SK-N-SH (cell line): ENCODE measurements at regions not wholly inside any gene's neighbourhood (a gene's known extent, or its start where the extent isn't known, plus 50 kb on each side); places are given as distances from the start of the nearest gene placed in this dataset.

Source experiments
- CTCF ChIA-PET: fragments of 300-600, 350-600 bp; formaldehyde crosslinking; extraction: SDS; loops from one replicate; lab custom pipeline; 2021; lab: Yijun Ruan, JAX
- POLR2A ChIA-PET: fragments of 350-600 bp; sonication (Branson Sonifier 250); formaldehyde crosslinking; extraction: SDS; loops from one replicate; lab custom pipeline; 2020; ENCODE audit warnings: antibody characterized with exemption, inconsistent platforms; lab: Yijun Ruan, JAX
- DNase-seq: peaks from one replicate; pipeline ENCODE4 v3.0.0; 2012
- H2AFZ ChIP-seq: fragments of 200-600 bp; sonication (generic); 2 replicates; pipeline ENCODE4 v1.8.1; 2016; ENCODE audit warnings: antibody characterized with exemption, mild to moderate bottlenecking, low read depth
- H3F3A ChIP-seq: fragments of 200-600 bp; sonication (generic); replicated peaks from 2 replicates; pipeline ENCODE3; 2016; ENCODE audit warnings: antibody characterized with exemption, mild to moderate bottlenecking; ENCODE audit not compliant: insufficient read depth
- H3K27ac ChIP-seq, 2 experiments: fragments of 200-500 bp in 1 of 2; fragments of 200-600 bp in 1 of 2; sonication (Bioruptor generic) in 1 of 2; sonication (generic), shearing (Covaris generic) in 1 of 2; 2 replicates each; pipeline versions ENCODE4 v1.5.1 to v1.6.1; 2014 to 2016; ENCODE audit warnings: low read depth in 2 of 2, inconsistent platforms in 1 of 2, low read length in 1 of 2, mild to moderate bottlenecking in 1 of 2, mixed read lengths in 1 of 2
- H3K27me3 ChIP-seq: fragments of 200-600 bp; sonication (generic), shearing (Covaris generic); 2 replicates; pipeline ENCODE4 v1.6.1; 2016; ENCODE audit warnings: mixed run types; ENCODE audit not compliant: insufficient read depth
- H3K36me3 ChIP-seq, 2 experiments: fragments of 200-500 bp in 1 of 2; fragments of 200-600 bp in 1 of 2; sonication (Bioruptor generic) in 1 of 2; sonication (generic) in 1 of 2; replicated peaks in 1 of 2; 2 replicates each; pipeline versions ENCODE3 to v1.5.1; 2014 to 2016; ENCODE audit warnings: low read length in 1 of 2, mild to moderate bottlenecking in 1 of 2; ENCODE audit not compliant: insufficient read depth in 2 of 2, control insufficient read depth in 1 of 2
- H3K4me1 ChIP-seq, 2 experiments: fragments of 200-500 bp in 1 of 2; fragments of 200-600 bp in 1 of 2; sonication (Bioruptor generic) in 1 of 2; sonication (generic), shearing (Covaris generic) in 1 of 2; 2 replicates each; pipeline versions ENCODE4 v1.5.1 to v1.6.1; 2014 to 2016; ENCODE audit warnings: low read depth in 1 of 2, low read length in 1 of 2, mixed run types in 1 of 2; ENCODE audit not compliant: insufficient read depth in 2 of 2, control insufficient read depth in 1 of 2
- H3K4me2 ChIP-seq: fragments of 200-600 bp; sonication (generic), shearing (Covaris generic); 2 replicates; pipeline ENCODE4 v1.6.1; 2017; ENCODE audit warnings: mixed run types
- H3K4me3 ChIP-seq, 2 experiments: fragments of 200-500 bp in 1 of 2; fragments of 200-600 bp in 1 of 2; sonication (Bioruptor generic) in 1 of 2; sonication (generic), shearing (Covaris generic) in 1 of 2; 2 replicates each; pipeline versions ENCODE4 v1.5.1 to v1.8.1; 2014 to 2016; ENCODE audit warnings: low read depth in 2 of 2, inconsistent platforms in 1 of 2, low read length in 1 of 2, mild to moderate bottlenecking in 1 of 2, mixed read lengths in 1 of 2, moderate library complexity in 1 of 2
- H3K79me2 ChIP-seq: fragments of 200-600 bp; sonication (generic); 2 replicates; pipeline ENCODE4 v1.8.1; 2017; ENCODE audit warnings: mild to moderate bottlenecking; ENCODE audit not compliant: insufficient read depth
- H3K9ac ChIP-seq: fragments of 200-600 bp; sonication (generic); 2 replicates; pipeline ENCODE4 v1.6.1; 2017; ENCODE audit warnings: mixed run types
- H3K9me2 ChIP-seq: fragments of 200-600 bp; sonication (generic); 2 replicates; pipeline ENCODE4 v1.6.1; 2017; ENCODE audit warnings: mixed run types
- H3K9me3 ChIP-seq: fragments of 200-600 bp; sonication (generic); 2 replicates; pipeline ENCODE4 v1.6.1; 2017; ENCODE audit warnings: mixed run types, mild to moderate bottlenecking, moderate library complexity
- H4K20me1 ChIP-seq: fragments of 200-600 bp; sonication (generic); 2 replicates; pipeline ENCODE4 v1.6.1; 2017; ENCODE audit warnings: mild to moderate bottlenecking, mixed run types; ENCODE audit not compliant: insufficient read depth
- CHD2 ChIP-seq: fragments of 150-350 bp; IDR thresholded peaks from 2 replicates; pipeline ENCODE4 v1.6.1; 2018; ENCODE audit warnings: low read length; ENCODE audit not compliant: partially characterized antibody
- CTCF ChIP-seq: fragments of 200-600 bp; sonication (generic); IDR thresholded peaks from 2 replicates; pipeline ENCODE4 v1.6.1; 2017; ENCODE audit warnings: antibody characterized with exemption, mild to moderate bottlenecking, moderate library complexity
- ELF1 ChIP-seq: IDR thresholded peaks from 2 replicates; pipeline ENCODE4 v1.4.0; 2012
- EZH2phosphoT487 ChIP-seq: fragments of 200-600 bp; sonication (generic); IDR thresholded peaks from 2 replicates; pipeline ENCODE4 v1.6.1; 2017; ENCODE audit warnings: low read depth, mixed run types, mild to moderate bottlenecking, antibody characterized with exemption, moderate library complexity, borderline replicate concordance
- FOSL2 ChIP-seq: IDR thresholded peaks from 2 replicates; pipeline ENCODE4 v1.4.0; 2012; ENCODE audit warnings: low read depth, mild to moderate bottlenecking, moderate library complexity, borderline replicate concordance
- FOXJ3 ChIP-seq: sonication (generic); formaldehyde crosslinking; IDR thresholded peaks from 2 replicates; pipeline ENCODE4 v1.5.1; 2020; ENCODE audit warnings: mild to moderate bottlenecking, missing genetic modification reagents
- FOXM1 ChIP-seq: IDR thresholded peaks from 2 replicates; pipeline ENCODE4 v1.4.0; 2012; ENCODE audit warnings: low read depth, mild to moderate bottlenecking
- GABPA ChIP-seq: IDR thresholded peaks from 2 replicates; pipeline ENCODE4 v1.4.0; 2012; ENCODE audit warnings: low read depth, mild to moderate bottlenecking
- GATA2 ChIP-seq: sonication (generic); formaldehyde crosslinking; IDR thresholded peaks from 2 replicates; pipeline ENCODE4 v1.5.0; 2020; ENCODE audit warnings: mild to moderate bottlenecking, missing genetic modification reagents
- MEF2A ChIP-seq: IDR thresholded peaks from 2 replicates; pipeline ENCODE4 v1.4.0; 2012; ENCODE audit warnings: low read depth, borderline replicate concordance
- MXI1 ChIP-seq: IDR thresholded peaks from 2 replicates; pipeline ENCODE4 v1.6.1; 2012; ENCODE audit warnings: mild to moderate bottlenecking, low read depth, low read length, improper control_type of control experiment
- NRF1 ChIP-seq: IDR thresholded peaks from 2 replicates; pipeline ENCODE4 v1.6.1; 2012; ENCODE audit warnings: low read depth, mild to moderate bottlenecking, low read length
- POLR2AphosphoS5 ChIP-seq: IDR thresholded peaks from 2 replicates; pipeline ENCODE4 v1.6.1; 2012; ENCODE audit warnings: low read depth, low read length
- RAD21 ChIP-seq: IDR thresholded peaks from 2 replicates; pipeline ENCODE4 v1.6.1; 2012; ENCODE audit warnings: mild to moderate bottlenecking, low read length
- REST ChIP-seq: IDR thresholded peaks from 2 replicates; pipeline ENCODE4 v1.6.1; 2012; ENCODE audit warnings: mild to moderate bottlenecking, low read depth, low read length, moderate library complexity
- RFX5 ChIP-seq: IDR thresholded peaks from 2 replicates; pipeline ENCODE4 v1.6.1; 2012; ENCODE audit warnings: mild to moderate bottlenecking, improper control_type of control experiment, low read length
- RXRA ChIP-seq: IDR thresholded peaks from 2 replicates; pipeline ENCODE4 v1.4.0; 2012; ENCODE audit warnings: low read depth, mild to moderate bottlenecking, borderline replicate concordance
- SIN3A ChIP-seq: IDR thresholded peaks from 2 replicates; pipeline ENCODE4 v1.6.1; 2012; ENCODE audit warnings: low read depth, mild to moderate bottlenecking, low read length, moderate library complexity, borderline replicate concordance
- SMC3 ChIP-seq: IDR thresholded peaks from 2 replicates; pipeline ENCODE4 v1.6.1; 2012; ENCODE audit warnings: low read depth, low read length, improper control_type of control experiment
- TCF12 ChIP-seq: IDR thresholded peaks from 2 replicates; pipeline ENCODE4 v1.4.0; 2012
- TEAD4 ChIP-seq: IDR thresholded peaks from 2 replicates; pipeline ENCODE4 v1.4.0; 2012; ENCODE audit warnings: mild to moderate bottlenecking, borderline replicate concordance; ENCODE audit not compliant: insufficient read depth
- WGBS: methylation state at CpG from one replicate; pipeline ENCODE4 v1.1.6; 2017; ENCODE audit warnings: low lambda C conversion rate; 5-methylcytosine and 5-hydroxymethylcytosine counted together
- TF ChIP-seq, protein P1 (sequence below): fragments of 150-350 bp; IDR thresholded peaks from 2 replicates; pipeline ENCODE4 v1.6.1; 2016; ENCODE audit warnings: mild to moderate bottlenecking, low read depth, low read length
- TF ChIP-seq, protein P2 (sequence below): IDR thresholded peaks from 2 replicates; pipeline ENCODE4 v1.4.0; 2012; ENCODE audit warnings: low read depth

DNA sequence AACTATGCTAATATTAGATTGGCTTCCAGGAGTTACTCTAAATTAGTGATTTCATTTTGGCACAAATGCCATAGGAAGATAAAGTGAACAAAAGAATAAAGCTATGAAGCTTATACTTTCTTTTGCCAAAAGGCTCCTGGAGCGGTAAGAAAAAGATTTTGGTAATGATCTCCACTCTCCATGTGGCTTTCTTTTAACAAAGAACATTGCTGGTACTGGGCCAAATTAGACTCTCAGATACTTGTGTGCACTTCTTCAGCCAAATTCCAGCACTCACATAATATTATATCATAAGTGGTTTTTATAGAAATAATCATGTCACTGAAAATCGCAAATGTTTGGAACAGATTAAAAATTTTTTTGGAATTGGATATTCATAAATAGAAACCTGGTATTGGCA is 142.4 kb upstream of the FGF13 start:
- H3K79me2 ChIP-seq, result no peaks in the 10 kb centered on the region
- ChIA-PET POLR2A (no interaction called here), CTCF (no interaction called here)
- 35% methylated on average over 2 of the region's 2 CpGs for WGBS
- H3K9me3 ChIP-seq, result no peaks in the 10 kb centered on the region
- no peaks in the 10 kb centered on the region for H4K20me1 ChIP-seq
- DNase-seq, result no peak
- no peaks in the 10 kb centered on the region for H3K36me3 ChIP-seq
- TF ChIP-seq TEAD4 (no peak), SMC3 (no peak), FOXM1 (no peak), CTCF (no peak), FOXJ3 (CRISPR knock-in tag) (no peak), NRF1 (no peak), RAD21 (no peak), TCF12 (no peak), RFX5 (no peak)
- TF ChIP-seq, protein P1, sequence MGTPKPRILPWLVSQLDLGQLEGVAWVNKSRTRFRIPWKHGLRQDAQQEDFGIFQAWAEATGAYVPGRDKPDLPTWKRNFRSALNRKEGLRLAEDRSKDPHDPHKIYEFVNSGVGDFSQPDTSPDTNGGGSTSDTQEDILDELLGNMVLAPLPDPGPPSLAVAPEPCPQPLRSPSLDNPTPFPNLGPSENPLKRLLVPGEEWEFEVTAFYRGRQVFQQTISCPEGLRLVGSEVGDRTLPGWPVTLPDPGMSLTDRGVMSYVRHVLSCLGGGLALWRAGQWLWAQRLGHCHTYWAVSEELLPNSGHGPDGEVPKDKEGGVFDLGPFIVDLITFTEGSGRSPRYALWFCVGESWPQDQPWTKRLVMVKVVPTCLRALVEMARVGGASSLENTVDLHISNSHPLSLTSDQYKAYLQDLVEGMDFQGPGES, result no peak
- no peak overlapping the region for H2AFZ ChIP-seq
- no peak overlapping the region for H3K4me2 ChIP-seq
- H3F3A ChIP-seq, result no peaks in the 10 kb centered on the region
- H3K27me3 ChIP-seq, result no peaks in the 10 kb centered on the region
- no peak overlapping the region for H3K27ac ChIP-seq
- no peaks in the 10 kb centered on the region for H3K4me1 ChIP-seq
- H3K9me2 ChIP-seq, result no peaks in the 10 kb centered on the region
- H3K4me3 ChIP-seq, result no peak overlapping the region
- no peak overlapping the region for H3K9ac ChIP-seq

- CTCF ChIA-PET, result no interaction called here
- Histone ChIP-seq H2AFZ (no peak overlapping the region), H3K4me1 (no peaks in the 10 kb centered on the region), H3K27ac (no peak overlapping the region), H3F3A (no peaks in the 10 kb centered on the region), H3K9me3 (no peaks in the 10 kb centered on the region), H3K4me2 (no peak overlapping the region), H3K4me3 (no peak overlapping the region), H3K9me2 (no peaks in the 10 kb centered on the region), H3K27me3 (no peaks in the 10 kb centered on the region), H4K20me1 (no peaks in the 10 kb centered on the region), H3K36me3 (no peaks in the 10 kb centered on the region)
- no peak for DNase-seq
- WGBS, result 0% methylated on average over 2 of the region's 2 CpGs
- POLR2A ChIA-PET, result no interaction called here
- TF ChIP-seq MEF2A, result no peak
- TF ChIP-seq MXI1, result no peak
- no peak for TF ChIP-seq SMC3
- no peak for TF ChIP-seq POLR2AphosphoS5
- TF ChIP-seq ELF1, result no peak
- TF ChIP-seq REST, result no peak
- TF ChIP-seq NRF1, result no peak
- TF ChIP-seq RXRA, result no peak
- TF ChIP-seq EZH2phosphoT487, result no peak
- no peak for TF ChIP-seq GATA2 (CRISPR knock-in tag)
- TF ChIP-seq GABPA, result no peak
- TF ChIP-seq CHD2, result no peak
- no peak for TF ChIP-seq FOSL2
- no peak for TF ChIP-seq SIN3A
- TF ChIP-seq, protein P2, sequence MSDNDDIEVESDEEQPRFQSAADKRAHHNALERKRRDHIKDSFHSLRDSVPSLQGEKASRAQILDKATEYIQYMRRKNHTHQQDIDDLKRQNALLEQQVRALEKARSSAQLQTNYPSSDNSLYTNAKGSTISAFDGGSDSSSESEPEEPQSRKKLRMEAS, result no peak
- TF ChIP-seq, all 33 proteins: peak for 0
- Histone ChIP-seq H3K79me2 (no peaks in the 10 kb centered on the region), H3K9ac (no peak overlapping the region)
Measured at GRCh38 chrX:138849521-138849920, 138.0 kb upstream of the FGF13 start.
